Right lobe of liver (tissue), 4 donors: ENCODE measurements at regions not wholly inside any gene's neighbourhood (a gene's known extent, or its start where the extent isn't known, plus 50 kb on each side); places are given as distances from the start of the nearest gene placed in this dataset.

ENCODE experiments used
- CTCF ChIP-seq, 4 donors: fragments of 200-600 bp in 3 of 4; fragments of 450-650 bp in 1 of 4; IDR thresholded peaks; one replicate each; pipeline versions ENCODE4 v1.5.1 to v1.8.0; 2016 to 2022; ENCODE audit warnings: antibody characterized with exemption in 4 of 4, mild to moderate bottlenecking in 2 of 4
- POLR2A ChIP-seq: fragments of 450-650 bp; IDR thresholded peaks from one replicate; pipeline ENCODE4 v1.6.1; 2017; ENCODE audit warnings: antibody characterized with exemption, mild to moderate bottlenecking
- donor health status: DM: no; HTN: no; CAD: no.
- donor health status: DM: no; HTN: no; CAD: no.
- donor health status: DM: no; HTN: yes; CAD: no.

- TF ChIP-seq CTCF (IDR thresholded peaks at IDR 0.05) (no peak), POLR2A (no peak)
Measured at GRCh38 chr4:42268824-42269223, 116.4 kb upstream of the BEND4 start.
